Sigmoid colon (tissue), 4 donors: ENCODE measurements at regions not wholly inside any gene's neighbourhood (a gene's known extent, or its start where the extent isn't known, plus 50 kb on each side); places are given as distances from the start of the nearest gene placed in this dataset.
"Not testable (repeated sequence)": the region's sequence is repeated elsewhere in the genome, so short reads cannot be mapped to it uniquely, and the experiment has no call there.

Experiments used
- CTCF ChIP-seq, 4 experiments: fragments of 450-650 bp in 3 of 4; fragments of 200-600 bp in 1 of 4; IDR thresholded peaks; one replicate each; pipeline ENCODE4 v1.5.1; 2016 to 2019; ENCODE audit warnings: antibody characterized with exemption in 4 of 4, mild to moderate bottlenecking in 3 of 4, moderate library complexity in 2 of 4
- EP300 ChIP-seq, 4 donors: sonication (generic); formaldehyde crosslinking; IDR thresholded peaks; one replicate each; pipeline ENCODE4 v1.6.1; 2017; ENCODE audit warnings: antibody characterized with exemption in 4 of 4
- POLR2A ChIP-seq, 2 donors: fragments of 450-650 bp; IDR thresholded peaks; one replicate each; pipeline ENCODE4 v1.6.1; 2016; ENCODE audit warnings: antibody characterized with exemption in 2 of 2, mild to moderate bottlenecking in 2 of 2, moderate library complexity in 2 of 2

DNA sequence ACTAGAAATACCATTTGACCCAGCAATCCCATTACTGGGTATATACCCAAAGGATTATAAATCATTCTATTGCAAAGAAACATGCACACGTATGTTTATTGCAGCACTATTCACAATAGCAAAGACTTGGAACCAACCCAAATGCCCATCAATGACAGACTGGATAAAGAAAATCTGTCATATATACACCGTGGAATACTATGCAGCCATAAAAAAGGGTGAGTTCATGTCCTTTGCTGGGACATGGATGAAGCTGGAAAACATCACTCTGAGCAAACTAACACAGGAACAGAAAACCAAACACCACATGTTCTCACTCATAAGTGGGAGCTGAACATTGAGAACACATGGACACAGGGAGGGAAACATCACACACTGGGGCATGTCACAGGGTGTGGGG, 180.7 kb upstream of the IRX4 start:
- not testable (repeated sequence) for TF ChIP-seq CTCF, EP300, POLR2A (IDR thresholded peaks at IDR 0.05)
